ENCODE measurements at regions not wholly inside any gene's neighbourhood (a gene's known extent, or its start where the extent isn't known, plus 50 kb on each side); places are given as distances from the start of the nearest gene placed in this dataset.

DNA sequence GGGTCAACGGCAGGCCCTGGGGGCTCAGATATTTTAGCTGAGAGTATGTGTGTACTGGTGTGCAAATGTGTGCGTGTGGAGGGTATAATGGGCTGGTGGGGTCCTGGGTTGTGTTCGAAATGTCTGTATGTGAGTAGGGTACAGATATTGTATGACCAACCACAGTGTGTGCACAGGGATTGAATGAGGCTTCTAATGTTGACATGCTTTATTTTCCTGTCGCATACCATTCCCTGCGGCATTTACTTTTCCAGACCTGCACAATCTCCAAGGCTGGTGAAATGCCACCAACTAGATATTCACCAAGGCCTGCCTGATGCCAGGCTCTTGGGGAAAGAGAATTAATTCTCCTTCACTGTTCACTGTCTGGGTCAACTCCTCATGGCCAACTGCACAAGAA lies 441.4 kb upstream of the SULF2 start:
- 92% methylated on average over 4 of the region's 5 CpGs for WGBS (ENCODE audit: insufficient coverage)

DNA sequence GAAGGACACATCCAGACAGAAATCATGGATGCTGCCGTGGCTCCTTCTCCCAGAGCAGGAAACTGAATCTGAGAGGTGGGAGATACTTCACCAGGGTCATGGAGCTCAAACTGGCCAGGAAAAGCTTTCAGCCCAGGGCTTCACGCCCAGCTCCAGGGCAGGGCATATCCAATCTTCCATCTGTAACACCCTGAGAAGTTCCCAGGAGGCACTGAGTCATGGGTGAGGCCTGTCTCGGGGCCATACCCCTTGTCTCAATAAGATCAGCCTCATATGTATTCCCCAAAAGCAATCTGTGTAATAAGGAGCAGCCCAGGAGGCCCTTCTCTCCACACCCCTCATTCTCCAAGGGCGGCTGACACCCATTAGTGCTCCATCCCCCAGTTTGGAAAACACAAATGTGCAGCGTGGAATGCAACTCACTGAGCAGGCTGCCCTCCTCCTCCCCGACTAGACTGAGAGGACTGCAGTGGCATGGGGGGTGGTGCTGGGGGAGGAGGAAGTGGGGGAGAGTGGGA lies 439.3 kb upstream of the SULF2 start:
- TF ChIP-seq, protein P1, sequence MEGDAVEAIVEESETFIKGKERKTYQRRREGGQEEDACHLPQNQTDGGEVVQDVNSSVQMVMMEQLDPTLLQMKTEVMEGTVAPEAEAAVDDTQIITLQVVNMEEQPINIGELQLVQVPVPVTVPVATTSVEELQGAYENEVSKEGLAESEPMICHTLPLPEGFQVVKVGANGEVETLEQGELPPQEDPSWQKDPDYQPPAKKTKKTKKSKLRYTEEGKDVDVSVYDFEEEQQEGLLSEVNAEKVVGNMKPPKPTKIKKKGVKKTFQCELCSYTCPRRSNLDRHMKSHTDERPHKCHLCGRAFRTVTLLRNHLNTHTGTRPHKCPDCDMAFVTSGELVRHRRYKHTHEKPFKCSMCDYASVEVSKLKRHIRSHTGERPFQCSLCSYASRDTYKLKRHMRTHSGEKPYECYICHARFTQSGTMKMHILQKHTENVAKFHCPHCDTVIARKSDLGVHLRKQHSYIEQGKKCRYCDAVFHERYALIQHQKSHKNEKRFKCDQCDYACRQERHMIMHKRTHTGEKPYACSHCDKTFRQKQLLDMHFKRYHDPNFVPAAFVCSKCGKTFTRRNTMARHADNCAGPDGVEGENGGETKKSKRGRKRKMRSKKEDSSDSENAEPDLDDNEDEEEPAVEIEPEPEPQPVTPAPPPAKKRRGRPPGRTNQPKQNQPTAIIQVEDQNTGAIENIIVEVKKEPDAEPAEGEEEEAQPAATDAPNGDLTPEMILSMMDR (IDR thresholded peaks at IDR 0.05): no peak
- H3K4me3 ChIP-seq (replicated peaks in 1 of 3; ENCODE audit: low read depth in 2 of 3, low read length in 3 of 3): no peak overlapping the region
- no peak overlapping the region for H3K4me2 ChIP-seq (replicated peaks; ENCODE audit: extremely low read depth, low read length, poor library complexity, severe bottlenecking)
- H3K4me1 ChIP-seq (ENCODE audit: control insufficient read depth in 1 of 2, insufficient read depth in 2 of 2, low read length in 2 of 2): no peaks in the 10 kb centered on the region
- Mint-ChIP-seq H3K4me1 (no peaks in the 10 kb centered on the region), H3K4me3 (no peak overlapping the region), H3K27me3 (ENCODE audit: low read depth in 3 of 3) (peaks cover 0 to 9% (median 5%) of the 10 kb centered on the region in 3 donors), H3K9me3 (peaks cover 0 to 10% (median 5%) of the 10 kb centered on the region in 7 donors), H3K36me3 (no peaks in the 10 kb centered on the region), H3K27ac (no peak overlapping the region)
- no peaks in the 10 kb centered on the region for H3K36me3 ChIP-seq (replicated peaks in 1 of 2; ENCODE audit: control insufficient read depth in 1 of 2, insufficient read depth in 2 of 2, low read length in 2 of 2)
- H3K9ac ChIP-seq (ENCODE audit: insufficient read depth, low read length, poor library complexity, severe bottlenecking): no peak overlapping the region
- H3K27me3 ChIP-seq (ENCODE audit: control insufficient read depth in 2 of 2, insufficient read depth in 2 of 2, low read length in 2 of 2): no peaks in the 10 kb centered on the region
- H3K9me3 ChIP-seq (replicated peaks in 1 of 2; ENCODE audit: control insufficient read depth in 1 of 2, insufficient read depth in 1 of 2, low read length in 2 of 2): no peaks in the 10 kb centered on the region
- no peak for DNase-seq
- no peaks in the 10 kb centered on the region for H3K79me2 ChIP-seq (ENCODE audit: insufficient read depth, low read length)
- no peak overlapping the region for H3K27ac ChIP-seq (ENCODE audit: low read depth in 1 of 2, low read length in 2 of 2)
- H2AFZ ChIP-seq (ENCODE audit: insufficient read depth, low read depth, low read length, poor library complexity, severe bottlenecking): no peak overlapping the region
- no peaks in the 10 kb centered on the region for H4K20me1 ChIP-seq (ENCODE audit: insufficient read depth, low read length)
- 86% methylated on average over 1 of the region's 6 CpGs for WGBS (ENCODE audit: insufficient coverage)
- intact Hi-C loops (cut with micrococcal nuclease): no loop called here

More for the DNA sequence above, 441.4 kb upstream of the SULF2 start:
- Mint-ChIP-seq H3K9me3 (peaks cover 12 to 29% (median 19%) of the 10 kb centered on the region in 7 donors), H3K4me1 (no peaks in the 10 kb centered on the region), H3K36me3 (no peaks in the 10 kb centered on the region), H3K27me3 (ENCODE audit: low read depth in 3 of 3) (peaks cover 0 to 9% (median 2%) of the 10 kb centered on the region in 3 donors), H3K27ac (peak overlapping the region in 1 of 7 donors; percentile 55), H3K4me3 (no peak overlapping the region)
- TF ChIP-seq, protein P1 (IDR thresholded peaks at IDR 0.05): no peak
- intact Hi-C loops (cut with micrococcal nuclease): no loop called here
- no peaks in the 10 kb centered on the region for H4K20me1 ChIP-seq (ENCODE audit: insufficient read depth, low read length)
- H3K4me1 ChIP-seq (ENCODE audit: control insufficient read depth in 1 of 2, insufficient read depth in 2 of 2, low read length in 2 of 2): no peaks in the 10 kb centered on the region
- no peak overlapping the region for H3K4me3 ChIP-seq (replicated peaks in 1 of 3; ENCODE audit: low read depth in 2 of 3, low read length in 3 of 3)
- no peak for DNase-seq
- H2AFZ ChIP-seq (ENCODE audit: insufficient read depth, low read depth, low read length, poor library complexity, severe bottlenecking): no peak overlapping the region
- H3K27me3 ChIP-seq (ENCODE audit: control insufficient read depth in 2 of 2, insufficient read depth in 2 of 2, low read length in 2 of 2): no peaks in the 10 kb centered on the region
- H3K27ac ChIP-seq (ENCODE audit: low read depth in 1 of 2, low read length in 2 of 2): no peak overlapping the region
- no peaks in the 10 kb centered on the region for H3K36me3 ChIP-seq (replicated peaks in 1 of 2; ENCODE audit: control insufficient read depth in 1 of 2, insufficient read depth in 2 of 2, low read length in 2 of 2)
- peaks cover 9 to 19% of the 10 kb centered on the region in 2 donors for H3K9me3 ChIP-seq (replicated peaks in 1 of 2; ENCODE audit: control insufficient read depth in 1 of 2, insufficient read depth in 1 of 2, low read length in 2 of 2)
- H3K79me2 ChIP-seq (ENCODE audit: insufficient read depth, low read length): no peaks in the 10 kb centered on the region
- no peak overlapping the region for H3K4me2 ChIP-seq (replicated peaks; ENCODE audit: extremely low read depth, low read length, poor library complexity, severe bottlenecking)
- no peak overlapping the region for H3K9ac ChIP-seq (ENCODE audit: insufficient read depth, low read length, poor library complexity, severe bottlenecking)

Data from CD14-positive monocyte (primary cell).